SK-N-SH treated with all-trans-retinoic acid at 6 μM for 48 hours (cell line): ENCODE measurements at regions not wholly inside any gene's neighbourhood (a gene's known extent, or its start where the extent isn't known, plus 50 kb on each side); places are given as distances from the start of the nearest gene placed in this dataset.

Experiments used
- RARB ChIP-seq: fragments of 250-450 bp; sonication (Bioruptor Pico); IDR thresholded peaks from 2 replicates; pipeline ENCODE4 v1.8.0; 2021; ENCODE audit warnings: mild to moderate bottlenecking, moderate library complexity
- SNAI2 ChIP-seq: fragments of 250-450 bp; sonication (Bioruptor Pico); IDR thresholded peaks from 2 replicates; pipeline ENCODE4 v1.5.0; 2020; ENCODE audit warnings: mild to moderate bottlenecking, moderate library complexity
- TOX ChIP-seq: fragments of 250-450 bp; sonication (Bioruptor Pico); IDR thresholded peaks from 2 replicates; pipeline ENCODE4 v1.8.0; 2021; ENCODE audit warnings: mild to moderate bottlenecking, moderate library complexity, borderline replicate concordance
- ZC3H10 ChIP-seq: fragments of 250-450 bp; sonication (Bioruptor Pico); IDR thresholded peaks from 2 replicates; pipeline ENCODE4 v1.5.1; 2021; ENCODE audit warnings: mild to moderate bottlenecking, moderate library complexity
- TF ChIP-seq, protein P1 (sequence below): fragments of 250-450 bp; sonication (Bioruptor Pico); IDR thresholded peaks from 2 replicates; pipeline ENCODE4 v1.8.0; 2020; ENCODE audit warnings: mild to moderate bottlenecking, moderate library complexity, borderline replicate concordance
- TF ChIP-seq, protein P2 (sequence below): fragments of 250-450 bp; sonication (Bioruptor Pico); IDR thresholded peaks from 2 replicates; pipeline ENCODE4 v1.5.1; 2021; ENCODE audit warnings: mild to moderate bottlenecking, moderate library complexity

DNA sequence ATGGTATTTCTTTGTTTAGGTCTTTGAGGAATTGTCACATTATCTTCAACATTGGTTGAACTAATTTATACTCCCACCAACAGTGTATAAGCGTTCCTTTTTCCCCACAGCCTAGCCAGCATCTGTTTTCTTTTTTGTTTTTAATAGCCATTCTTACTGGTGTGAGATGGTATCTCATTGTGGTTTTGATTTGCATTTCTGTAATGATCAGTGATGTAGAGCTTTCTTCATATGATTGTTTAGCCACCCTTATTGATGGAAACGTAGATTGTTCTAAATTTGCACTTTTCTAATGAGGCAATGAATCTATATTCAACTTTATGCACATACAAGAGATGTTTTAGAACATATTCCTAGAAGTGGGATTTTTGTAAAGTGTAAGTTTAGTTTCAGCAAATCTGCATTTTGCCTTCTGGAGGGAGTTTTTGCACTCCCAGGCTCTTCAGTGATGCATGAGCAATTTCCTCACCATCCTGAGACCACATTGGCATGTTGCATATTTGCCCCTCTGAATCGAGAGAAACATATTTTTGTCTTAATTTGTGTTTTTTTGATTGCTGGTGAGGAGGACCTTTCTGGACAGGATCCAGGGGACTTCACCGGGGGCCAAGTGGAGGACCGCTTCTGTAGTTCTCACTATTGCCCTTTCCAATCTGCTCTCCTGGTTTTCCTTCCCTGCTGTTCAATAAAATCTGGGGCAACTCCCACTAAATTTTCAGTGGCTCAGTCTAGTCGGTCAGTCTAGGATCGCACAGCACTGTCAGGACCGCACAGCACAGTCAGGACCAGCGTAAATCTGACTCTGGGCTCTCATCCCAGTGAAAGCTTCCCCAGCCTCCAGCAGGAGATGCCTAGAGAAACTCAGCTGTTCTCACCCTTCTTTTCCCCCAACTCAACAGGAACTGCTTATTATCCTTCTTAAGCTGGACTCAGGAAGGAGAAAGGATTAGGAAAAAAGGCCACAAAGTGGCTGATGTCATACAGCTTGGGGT, 157.0 kb downstream of the PTPN20 start:
- TF ChIP-seq, protein P1, sequence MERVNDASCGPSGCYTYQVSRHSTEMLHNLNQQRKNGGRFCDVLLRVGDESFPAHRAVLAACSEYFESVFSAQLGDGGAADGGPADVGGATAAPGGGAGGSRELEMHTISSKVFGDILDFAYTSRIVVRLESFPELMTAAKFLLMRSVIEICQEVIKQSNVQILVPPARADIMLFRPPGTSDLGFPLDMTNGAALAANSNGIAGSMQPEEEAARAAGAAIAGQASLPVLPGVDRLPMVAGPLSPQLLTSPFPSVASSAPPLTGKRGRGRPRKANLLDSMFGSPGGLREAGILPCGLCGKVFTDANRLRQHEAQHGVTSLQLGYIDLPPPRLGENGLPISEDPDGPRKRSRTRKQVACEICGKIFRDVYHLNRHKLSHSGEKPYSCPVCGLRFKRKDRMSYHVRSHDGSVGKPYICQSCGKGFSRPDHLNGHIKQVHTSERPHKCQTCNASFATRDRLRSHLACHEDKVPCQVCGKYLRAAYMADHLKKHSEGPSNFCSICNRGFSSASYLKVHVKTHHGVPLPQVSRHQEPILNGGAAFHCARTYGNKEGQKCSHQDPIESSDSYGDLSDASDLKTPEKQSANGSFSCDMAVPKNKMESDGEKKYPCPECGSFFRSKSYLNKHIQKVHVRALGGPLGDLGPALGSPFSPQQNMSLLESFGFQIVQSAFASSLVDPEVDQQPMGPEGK, result no peak
- TF ChIP-seq SNAI2 (CRISPR knock-in tag) (no peak), RARB (CRISPR knock-in tag) (no peak), ZC3H10 (CRISPR knock-in tag) (no peak), TOX (no peak)
- TF ChIP-seq, protein P2, sequence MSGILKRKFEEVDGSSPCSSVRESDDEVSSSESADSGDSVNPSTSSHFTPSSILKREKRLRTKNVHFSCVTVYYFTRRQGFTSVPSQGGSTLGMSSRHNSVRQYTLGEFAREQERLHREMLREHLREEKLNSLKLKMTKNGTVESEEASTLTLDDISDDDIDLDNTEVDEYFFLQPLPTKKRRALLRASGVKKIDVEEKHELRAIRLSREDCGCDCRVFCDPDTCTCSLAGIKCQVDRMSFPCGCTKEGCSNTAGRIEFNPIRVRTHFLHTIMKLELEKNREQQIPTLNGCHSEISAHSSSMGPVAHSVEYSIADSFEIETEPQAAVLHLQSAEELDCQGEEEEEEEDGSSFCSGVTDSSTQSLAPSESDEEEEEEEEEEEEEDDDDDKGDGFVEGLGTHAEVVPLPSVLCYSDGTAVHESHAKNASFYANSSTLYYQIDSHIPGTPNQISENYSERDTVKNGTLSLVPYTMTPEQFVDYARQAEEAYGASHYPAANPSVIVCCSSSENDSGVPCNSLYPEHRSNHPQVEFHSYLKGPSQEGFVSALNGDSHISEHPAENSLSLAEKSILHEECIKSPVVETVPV (CRISPR knock-in tag), result no peak
